RWPE2 (cell line): ENCODE measurements at regions not wholly inside any gene's neighbourhood (a gene's known extent, or its start where the extent isn't known, plus 50 kb on each side); places are given as distances from the start of the nearest gene placed in this dataset.

Experiments
- ATAC-seq: fragments of 200-7000 bp; cut with Tn5 transposase; 3 replicates; pipeline ENCODE4 v1.9.1; 2021; ENCODE audit warnings: low read depth
- DNase-seq: peaks from one replicate; pipeline ENCODE4 v3.0.0-alpha.2; 2020; ENCODE audit warnings: low spot score
- H3K27ac ChIP-seq: fragments of 450-650 bp; 2 replicates; pipeline ENCODE4 v1.5.1; 2017; ENCODE audit warnings: mild to moderate bottlenecking; ENCODE audit not compliant: poor library complexity, severe bottlenecking
- H3K27me3 ChIP-seq: fragments of 250-450 bp; sonication (Bioruptor Pico); 2 replicates; pipeline ENCODE4 v1.5.1; 2021; ENCODE audit warnings: mild to moderate bottlenecking, moderate library complexity; ENCODE audit not compliant: insufficient read depth, poor library complexity, severe bottlenecking
- H3K36me3 ChIP-seq: fragments of 250-450 bp; sonication (Bioruptor Pico); 2 replicates; pipeline ENCODE4 v1.5.1; 2020; ENCODE audit warnings: low read depth, mild to moderate bottlenecking, moderate library complexity
- H3K4me1 ChIP-seq: fragments of 250-450 bp; sonication (Bioruptor Pico); 2 replicates; pipeline ENCODE4 v1.5.1; 2021; ENCODE audit warnings: mild to moderate bottlenecking, moderate library complexity; ENCODE audit not compliant: insufficient read depth, poor library complexity, severe bottlenecking
- H3K4me3 ChIP-seq: fragments of 250-450 bp; sonication (Bioruptor Pico); 2 replicates; pipeline ENCODE4 v1.5.1; 2021; ENCODE audit warnings: mild to moderate bottlenecking, moderate library complexity; ENCODE audit not compliant: severe bottlenecking
- H3K9me3 ChIP-seq: fragments of 250-450 bp; sonication (Bioruptor Pico); 2 replicates; pipeline ENCODE4 v1.5.1; 2021; ENCODE audit warnings: mild to moderate bottlenecking, moderate library complexity; ENCODE audit not compliant: severe bottlenecking
- TF ChIP-seq, protein P1 (sequence below): fragments of 450-650 bp; IDR thresholded peaks from one replicate; pipeline ENCODE4 v1.5.1; 2017; ENCODE audit warnings: mild to moderate bottlenecking, moderate library complexity; ENCODE audit not compliant: poor library complexity, severe bottlenecking

DNA sequence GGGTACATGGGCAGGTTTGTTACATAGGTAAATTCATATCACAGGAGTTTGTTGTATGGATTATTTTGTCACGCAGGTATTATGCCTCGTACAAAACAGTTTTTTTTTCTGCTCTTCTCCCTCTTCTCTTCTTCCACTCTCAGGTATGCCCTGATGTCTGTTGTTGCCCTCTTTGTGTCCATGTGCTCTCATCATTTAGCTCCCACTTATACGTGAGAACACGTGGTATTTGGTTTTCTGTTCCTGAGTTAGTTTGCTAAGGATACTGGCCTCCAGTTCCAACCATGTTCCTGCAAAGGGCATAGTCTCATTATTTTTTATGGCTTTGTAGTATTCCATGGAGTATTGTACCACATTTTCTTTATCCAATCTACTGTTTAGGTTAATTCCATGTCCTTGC is 65.7 kb downstream of the UNC5CL start:
- Histone ChIP-seq H3K36me3 (no peaks in the 10 kb centered on the region), H3K4me3 (no peak overlapping the region), H3K4me1 (no peaks in the 10 kb centered on the region), H3K9me3 (no peaks in the 10 kb centered on the region), H3K27me3 (no peaks in the 10 kb centered on the region), H3K27ac (no peak overlapping the region)
- TF ChIP-seq, protein P1, sequence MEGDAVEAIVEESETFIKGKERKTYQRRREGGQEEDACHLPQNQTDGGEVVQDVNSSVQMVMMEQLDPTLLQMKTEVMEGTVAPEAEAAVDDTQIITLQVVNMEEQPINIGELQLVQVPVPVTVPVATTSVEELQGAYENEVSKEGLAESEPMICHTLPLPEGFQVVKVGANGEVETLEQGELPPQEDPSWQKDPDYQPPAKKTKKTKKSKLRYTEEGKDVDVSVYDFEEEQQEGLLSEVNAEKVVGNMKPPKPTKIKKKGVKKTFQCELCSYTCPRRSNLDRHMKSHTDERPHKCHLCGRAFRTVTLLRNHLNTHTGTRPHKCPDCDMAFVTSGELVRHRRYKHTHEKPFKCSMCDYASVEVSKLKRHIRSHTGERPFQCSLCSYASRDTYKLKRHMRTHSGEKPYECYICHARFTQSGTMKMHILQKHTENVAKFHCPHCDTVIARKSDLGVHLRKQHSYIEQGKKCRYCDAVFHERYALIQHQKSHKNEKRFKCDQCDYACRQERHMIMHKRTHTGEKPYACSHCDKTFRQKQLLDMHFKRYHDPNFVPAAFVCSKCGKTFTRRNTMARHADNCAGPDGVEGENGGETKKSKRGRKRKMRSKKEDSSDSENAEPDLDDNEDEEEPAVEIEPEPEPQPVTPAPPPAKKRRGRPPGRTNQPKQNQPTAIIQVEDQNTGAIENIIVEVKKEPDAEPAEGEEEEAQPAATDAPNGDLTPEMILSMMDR, result no peak
- ATAC-seq (no peak), DNase-seq (no peak)

DNA sequence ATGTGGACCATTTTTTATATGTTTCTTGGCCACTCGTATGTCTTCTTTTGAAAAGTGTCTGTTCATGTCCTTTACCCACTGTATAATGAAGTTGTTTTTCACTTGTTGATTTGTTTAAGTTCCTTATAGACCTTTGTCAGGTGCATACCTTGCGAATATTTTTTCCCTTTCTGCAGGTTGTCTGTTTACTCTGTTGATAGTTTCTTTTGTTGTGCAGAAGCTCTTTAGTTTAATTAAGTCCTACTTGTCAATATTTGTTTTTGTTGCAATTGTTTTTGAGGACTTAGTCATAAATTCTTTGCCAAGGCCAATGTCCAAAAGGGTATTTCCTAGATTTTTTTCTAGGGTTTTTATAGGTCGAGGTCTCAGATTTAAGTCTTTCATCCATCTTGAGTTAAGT is 66.2 kb downstream of the UNC5CL start:
- Histone ChIP-seq H3K27ac (no peak overlapping the region), H3K36me3 (no peaks in the 10 kb centered on the region), H3K27me3 (no peaks in the 10 kb centered on the region), H3K4me3 (no peak overlapping the region), H3K4me1 (no peaks in the 10 kb centered on the region), H3K9me3 (no peaks in the 10 kb centered on the region)
- DNase-seq (no peak), ATAC-seq (no peak)
- TF ChIP-seq, protein P1, result no peak

DNA sequence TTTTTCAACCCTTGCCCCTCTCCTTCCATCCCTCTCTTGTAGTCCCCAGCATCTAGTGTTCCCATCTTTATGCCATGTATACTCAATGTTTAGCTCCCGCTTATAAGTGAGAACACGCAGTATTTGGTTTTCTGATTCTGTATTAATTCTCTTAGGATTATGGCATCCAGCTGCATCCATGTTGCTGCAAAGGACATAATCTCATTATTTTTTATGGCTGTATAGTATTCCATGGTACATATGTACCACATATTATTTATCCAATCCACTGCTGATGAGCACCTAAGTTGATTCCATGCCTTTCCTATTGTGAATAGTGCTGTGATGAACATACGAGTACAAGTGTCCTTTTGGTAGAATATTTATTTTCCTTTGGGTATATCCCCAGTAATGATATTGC is 66.8 kb downstream of the UNC5CL start:
- no peak overlapping the region for H3K4me3 ChIP-seq
- ATAC-seq, result no peak
- TF ChIP-seq, protein P1, result no peak
- H3K36me3 ChIP-seq, result no peaks in the 10 kb centered on the region
- H3K27me3 ChIP-seq, result no peaks in the 10 kb centered on the region
- no peaks in the 10 kb centered on the region for H3K9me3 ChIP-seq
- H3K27ac ChIP-seq, result no peak overlapping the region
- no peaks in the 10 kb centered on the region for H3K4me1 ChIP-seq
- no peak for DNase-seq

DNA sequence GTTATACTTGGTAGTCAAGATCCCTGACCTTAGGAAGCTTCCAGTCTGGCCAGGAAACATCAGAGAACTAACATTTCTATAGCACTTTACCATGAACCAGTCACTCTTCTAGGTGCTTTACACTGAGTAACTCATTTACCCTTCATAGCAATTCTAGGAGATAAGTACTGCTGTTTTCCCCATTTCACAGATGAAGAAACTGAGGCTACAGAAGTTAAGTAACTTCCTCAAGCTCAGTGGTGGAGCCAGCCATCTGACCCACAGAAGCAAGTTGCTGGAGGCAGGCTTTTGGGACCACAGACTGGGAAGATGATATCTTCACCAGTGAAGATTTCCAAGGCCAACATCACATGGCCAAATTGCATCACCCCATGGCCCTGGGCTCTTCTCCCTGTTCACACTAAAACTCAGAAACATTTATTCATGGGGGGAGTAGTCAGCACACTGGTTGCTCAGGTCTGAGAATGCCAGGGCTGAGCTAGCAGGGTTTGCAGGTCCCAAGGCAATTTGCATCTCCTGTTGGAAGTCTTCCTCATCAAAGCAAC is 70.3 kb downstream of the UNC5CL start:
- Histone ChIP-seq H3K4me1 (no peaks in the 10 kb centered on the region), H3K4me3 (no peak overlapping the region), H3K27ac (no peak overlapping the region), H3K9me3 (no peaks in the 10 kb centered on the region), H3K36me3 (no peaks in the 10 kb centered on the region), H3K27me3 (no peaks in the 10 kb centered on the region)
- no peak for ATAC-seq
- no peak for DNase-seq
- TF ChIP-seq, protein P1, result no peak

DNA sequence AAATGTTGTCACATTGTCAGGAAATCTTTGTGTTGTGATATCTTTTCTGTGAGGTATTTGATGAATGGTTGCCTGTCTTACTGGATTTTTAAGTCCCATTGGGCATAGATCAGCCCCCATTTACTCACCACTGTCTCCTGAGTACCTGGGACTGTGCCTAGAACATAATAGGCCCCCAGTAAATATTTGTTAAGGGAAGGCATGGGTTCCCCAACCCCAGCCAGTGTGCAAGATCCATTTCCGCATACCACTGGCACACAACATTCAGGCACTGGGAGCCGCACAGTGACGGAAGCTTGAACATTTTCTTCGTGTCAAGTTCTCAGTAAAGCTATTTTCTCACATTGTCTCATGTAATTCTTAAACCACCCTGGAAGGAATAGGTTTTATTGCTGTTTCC is 72.2 kb downstream of the UNC5CL start:
- Histone ChIP-seq H3K27me3 (no peaks in the 10 kb centered on the region), H3K4me1 (peaks cover 11% of the 10 kb centered on the region), H3K27ac (no peak overlapping the region), H3K4me3 (no peak overlapping the region), H3K36me3 (no peaks in the 10 kb centered on the region), H3K9me3 (no peaks in the 10 kb centered on the region)
- TF ChIP-seq, protein P1, result no peak
- DNase-seq (no peak), ATAC-seq (no peak)
